A673 (cell line): ENCODE measurements at regions not wholly inside any gene's neighbourhood (a gene's known extent, or its start where the extent isn't known, plus 50 kb on each side); places are given as distances from the start of the nearest gene placed in this dataset.

ENCODE experiments used
- EZH2 ChIP-seq: fragments of 200-600 bp; sonication (generic); IDR thresholded peaks from 2 replicates; pipeline ENCODE4 v1.6.1; 2017; ENCODE audit warnings: borderline replicate concordance, low read depth, mild to moderate bottlenecking, mixed read lengths, antibody characterized with exemption, low read length; ENCODE audit not compliant: poor library complexity, severe bottlenecking
- TF ChIP-seq, protein P1 (sequence below): fragments of 300-800, 200-600 bp; sonication (generic); conservative IDR thresholded peaks from 2 replicates; pipeline ENCODE4 v1.5.1; 2017; ENCODE audit warnings: low read depth, mild to moderate bottlenecking, antibody characterized with exemption, low read length, moderate library complexity, mixed read lengths

DNA sequence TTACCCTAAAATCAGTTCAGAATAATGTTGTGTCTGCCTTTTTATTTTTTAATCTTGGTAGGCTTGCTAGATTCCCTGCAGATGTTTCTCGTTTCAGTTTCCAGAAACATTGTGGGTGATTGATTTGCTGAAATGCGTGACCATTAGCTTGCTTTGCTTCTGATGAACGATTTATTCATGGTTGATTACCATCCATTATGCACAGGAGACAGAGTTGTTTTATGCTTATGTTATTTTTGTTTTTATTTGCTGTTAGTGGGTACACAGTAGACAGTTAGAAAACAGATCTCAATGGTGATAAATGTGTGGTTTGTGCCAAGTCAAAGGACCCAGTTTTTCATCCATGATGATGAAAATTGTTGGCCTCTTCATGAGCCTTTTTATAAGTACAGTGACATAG is 455.6 kb upstream of the BOD1L1 start:
- TF ChIP-seq, protein P1, sequence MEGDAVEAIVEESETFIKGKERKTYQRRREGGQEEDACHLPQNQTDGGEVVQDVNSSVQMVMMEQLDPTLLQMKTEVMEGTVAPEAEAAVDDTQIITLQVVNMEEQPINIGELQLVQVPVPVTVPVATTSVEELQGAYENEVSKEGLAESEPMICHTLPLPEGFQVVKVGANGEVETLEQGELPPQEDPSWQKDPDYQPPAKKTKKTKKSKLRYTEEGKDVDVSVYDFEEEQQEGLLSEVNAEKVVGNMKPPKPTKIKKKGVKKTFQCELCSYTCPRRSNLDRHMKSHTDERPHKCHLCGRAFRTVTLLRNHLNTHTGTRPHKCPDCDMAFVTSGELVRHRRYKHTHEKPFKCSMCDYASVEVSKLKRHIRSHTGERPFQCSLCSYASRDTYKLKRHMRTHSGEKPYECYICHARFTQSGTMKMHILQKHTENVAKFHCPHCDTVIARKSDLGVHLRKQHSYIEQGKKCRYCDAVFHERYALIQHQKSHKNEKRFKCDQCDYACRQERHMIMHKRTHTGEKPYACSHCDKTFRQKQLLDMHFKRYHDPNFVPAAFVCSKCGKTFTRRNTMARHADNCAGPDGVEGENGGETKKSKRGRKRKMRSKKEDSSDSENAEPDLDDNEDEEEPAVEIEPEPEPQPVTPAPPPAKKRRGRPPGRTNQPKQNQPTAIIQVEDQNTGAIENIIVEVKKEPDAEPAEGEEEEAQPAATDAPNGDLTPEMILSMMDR, result no peak
- TF ChIP-seq EZH2, result no peak
